Mammary epithelial cell (primary cell): ENCODE measurements at regions not wholly inside any gene's neighbourhood (a gene's known extent, or its start where the extent isn't known, plus 50 kb on each side); places are given as distances from the start of the nearest gene placed in this dataset.

Experiments
- EZH2 ChIP-seq: IDR thresholded peaks from 2 replicates; pipeline ENCODE4 v1.6.1; 2012; ENCODE audit warnings: low read length, inconsistent platforms, borderline replicate concordance
- TF ChIP-seq, protein P1 (sequence below), 2 donors: IDR thresholded peaks in 1 of 2; conservative IDR thresholded peaks in 1 of 2; 2 replicates each; pipeline ENCODE4 v1.5.1; 2011 to 2012; ENCODE audit warnings: inconsistent platforms in 2 of 2, low read length in 2 of 2, mild to moderate bottlenecking in 2 of 2, control low read depth in 1 of 2, low read depth in 1 of 2; ENCODE audit not compliant: insufficient read depth in 1 of 2; ENCODE audit errors: extremely low read depth in 1 of 2

DNA sequence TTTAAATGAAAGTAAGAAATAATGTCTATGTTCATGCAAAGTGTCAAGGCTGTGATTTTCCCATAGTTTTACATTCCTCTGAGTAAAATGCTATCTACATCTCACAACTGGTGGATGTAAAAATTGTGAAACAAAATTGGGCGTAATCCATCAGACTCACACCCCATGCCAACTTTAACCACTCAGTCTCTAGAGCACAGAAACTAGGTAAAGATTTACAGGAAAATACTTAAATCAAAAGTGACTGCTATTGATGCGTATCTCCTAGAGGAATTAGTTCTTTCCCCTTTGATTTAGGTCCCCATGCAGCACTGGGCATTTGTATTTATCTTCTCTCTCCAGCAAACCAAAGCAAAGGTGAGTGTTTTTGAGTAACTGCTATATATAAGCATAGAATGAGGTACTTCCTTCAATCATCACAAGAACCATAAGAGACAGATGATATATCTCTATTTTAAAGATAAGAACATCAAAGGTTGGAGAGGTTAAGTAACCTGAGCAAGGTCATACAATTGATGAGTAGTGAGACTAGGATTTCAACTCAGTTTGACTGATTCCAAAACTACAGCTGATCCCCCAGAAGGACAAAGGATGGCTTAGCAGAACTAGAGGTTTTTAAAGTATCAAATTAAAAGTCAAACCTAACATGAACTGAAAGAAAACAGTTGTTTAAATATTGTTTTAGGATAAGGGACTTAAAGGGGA lies 594.0 kb upstream of the ACVR2A start:
- TF ChIP-seq, protein P1, sequence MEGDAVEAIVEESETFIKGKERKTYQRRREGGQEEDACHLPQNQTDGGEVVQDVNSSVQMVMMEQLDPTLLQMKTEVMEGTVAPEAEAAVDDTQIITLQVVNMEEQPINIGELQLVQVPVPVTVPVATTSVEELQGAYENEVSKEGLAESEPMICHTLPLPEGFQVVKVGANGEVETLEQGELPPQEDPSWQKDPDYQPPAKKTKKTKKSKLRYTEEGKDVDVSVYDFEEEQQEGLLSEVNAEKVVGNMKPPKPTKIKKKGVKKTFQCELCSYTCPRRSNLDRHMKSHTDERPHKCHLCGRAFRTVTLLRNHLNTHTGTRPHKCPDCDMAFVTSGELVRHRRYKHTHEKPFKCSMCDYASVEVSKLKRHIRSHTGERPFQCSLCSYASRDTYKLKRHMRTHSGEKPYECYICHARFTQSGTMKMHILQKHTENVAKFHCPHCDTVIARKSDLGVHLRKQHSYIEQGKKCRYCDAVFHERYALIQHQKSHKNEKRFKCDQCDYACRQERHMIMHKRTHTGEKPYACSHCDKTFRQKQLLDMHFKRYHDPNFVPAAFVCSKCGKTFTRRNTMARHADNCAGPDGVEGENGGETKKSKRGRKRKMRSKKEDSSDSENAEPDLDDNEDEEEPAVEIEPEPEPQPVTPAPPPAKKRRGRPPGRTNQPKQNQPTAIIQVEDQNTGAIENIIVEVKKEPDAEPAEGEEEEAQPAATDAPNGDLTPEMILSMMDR (conservative IDR thresholded peaks at IDR 0.05 in 1 of 2, IDR thresholded peaks at IDR 0.05 in 1 of 2; ENCODE audit: extremely low read depth in 1 of 2, insufficient read depth in 1 of 2, low read depth in 1 of 2, low read length in 2 of 2), result no peak
- TF ChIP-seq EZH2, result no peak
